SK-N-SH (cell line): ENCODE measurements at regions not wholly inside any gene's neighbourhood (a gene's known extent, or its start where the extent isn't known, plus 50 kb on each side); places are given as distances from the start of the nearest gene placed in this dataset.

Source experiments
- CTCF ChIA-PET: fragments of 300-600, 350-600 bp; formaldehyde crosslinking; extraction: SDS; loops from one replicate; lab custom pipeline; 2021; lab: Yijun Ruan, JAX
- POLR2A ChIA-PET: fragments of 350-600 bp; sonication (Branson Sonifier 250); formaldehyde crosslinking; extraction: SDS; loops from one replicate; lab custom pipeline; 2020; ENCODE audit warnings: antibody characterized with exemption, inconsistent platforms; lab: Yijun Ruan, JAX
- DNase-seq: peaks from one replicate; pipeline ENCODE4 v3.0.0; 2012
- H2AFZ ChIP-seq: fragments of 200-600 bp; sonication (generic); 2 replicates; pipeline ENCODE4 v1.8.1; 2016; ENCODE audit warnings: antibody characterized with exemption, mild to moderate bottlenecking, low read depth
- H3F3A ChIP-seq: fragments of 200-600 bp; sonication (generic); replicated peaks from 2 replicates; pipeline ENCODE3; 2016; ENCODE audit warnings: antibody characterized with exemption, mild to moderate bottlenecking; ENCODE audit not compliant: insufficient read depth
- H3K27ac ChIP-seq, 2 experiments: fragments of 200-500 bp in 1 of 2; fragments of 200-600 bp in 1 of 2; sonication (Bioruptor generic) in 1 of 2; sonication (generic), shearing (Covaris generic) in 1 of 2; 2 replicates each; pipeline versions ENCODE4 v1.5.1 to v1.6.1; 2014 to 2016; ENCODE audit warnings: low read depth in 2 of 2, inconsistent platforms in 1 of 2, low read length in 1 of 2, mild to moderate bottlenecking in 1 of 2, mixed read lengths in 1 of 2
- H3K27me3 ChIP-seq: fragments of 200-600 bp; sonication (generic), shearing (Covaris generic); 2 replicates; pipeline ENCODE4 v1.6.1; 2016; ENCODE audit warnings: mixed run types; ENCODE audit not compliant: insufficient read depth
- H3K36me3 ChIP-seq, 2 experiments: fragments of 200-500 bp in 1 of 2; fragments of 200-600 bp in 1 of 2; sonication (Bioruptor generic) in 1 of 2; sonication (generic) in 1 of 2; replicated peaks in 1 of 2; 2 replicates each; pipeline versions ENCODE3 to v1.5.1; 2014 to 2016; ENCODE audit warnings: low read length in 1 of 2, mild to moderate bottlenecking in 1 of 2; ENCODE audit not compliant: insufficient read depth in 2 of 2, control insufficient read depth in 1 of 2
- H3K4me1 ChIP-seq, 2 experiments: fragments of 200-500 bp in 1 of 2; fragments of 200-600 bp in 1 of 2; sonication (Bioruptor generic) in 1 of 2; sonication (generic), shearing (Covaris generic) in 1 of 2; 2 replicates each; pipeline versions ENCODE4 v1.5.1 to v1.6.1; 2014 to 2016; ENCODE audit warnings: low read depth in 1 of 2, low read length in 1 of 2, mixed run types in 1 of 2; ENCODE audit not compliant: insufficient read depth in 2 of 2, control insufficient read depth in 1 of 2
- H3K4me2 ChIP-seq: fragments of 200-600 bp; sonication (generic), shearing (Covaris generic); 2 replicates; pipeline ENCODE4 v1.6.1; 2017; ENCODE audit warnings: mixed run types
- H3K4me3 ChIP-seq, 2 experiments: fragments of 200-500 bp in 1 of 2; fragments of 200-600 bp in 1 of 2; sonication (Bioruptor generic) in 1 of 2; sonication (generic), shearing (Covaris generic) in 1 of 2; 2 replicates each; pipeline versions ENCODE4 v1.5.1 to v1.8.1; 2014 to 2016; ENCODE audit warnings: low read depth in 2 of 2, inconsistent platforms in 1 of 2, low read length in 1 of 2, mild to moderate bottlenecking in 1 of 2, mixed read lengths in 1 of 2, moderate library complexity in 1 of 2
- H3K79me2 ChIP-seq: fragments of 200-600 bp; sonication (generic); 2 replicates; pipeline ENCODE4 v1.8.1; 2017; ENCODE audit warnings: mild to moderate bottlenecking; ENCODE audit not compliant: insufficient read depth
- H3K9ac ChIP-seq: fragments of 200-600 bp; sonication (generic); 2 replicates; pipeline ENCODE4 v1.6.1; 2017; ENCODE audit warnings: mixed run types
- H3K9me2 ChIP-seq: fragments of 200-600 bp; sonication (generic); 2 replicates; pipeline ENCODE4 v1.6.1; 2017; ENCODE audit warnings: mixed run types
- H3K9me3 ChIP-seq: fragments of 200-600 bp; sonication (generic); 2 replicates; pipeline ENCODE4 v1.6.1; 2017; ENCODE audit warnings: mixed run types, mild to moderate bottlenecking, moderate library complexity
- H4K20me1 ChIP-seq: fragments of 200-600 bp; sonication (generic); 2 replicates; pipeline ENCODE4 v1.6.1; 2017; ENCODE audit warnings: mild to moderate bottlenecking, mixed run types; ENCODE audit not compliant: insufficient read depth
- FOSL2 ChIP-seq: IDR thresholded peaks from 2 replicates; pipeline ENCODE4 v1.4.0; 2012; ENCODE audit warnings: low read depth, mild to moderate bottlenecking, moderate library complexity, borderline replicate concordance
- FOXJ3 ChIP-seq: sonication (generic); formaldehyde crosslinking; IDR thresholded peaks from 2 replicates; pipeline ENCODE4 v1.5.1; 2020; ENCODE audit warnings: mild to moderate bottlenecking, missing genetic modification reagents
- GABPA ChIP-seq: IDR thresholded peaks from 2 replicates; pipeline ENCODE4 v1.4.0; 2012; ENCODE audit warnings: low read depth, mild to moderate bottlenecking
- RFX5 ChIP-seq: IDR thresholded peaks from 2 replicates; pipeline ENCODE4 v1.6.1; 2012; ENCODE audit warnings: mild to moderate bottlenecking, improper control_type of control experiment, low read length
- RXRA ChIP-seq: IDR thresholded peaks from 2 replicates; pipeline ENCODE4 v1.4.0; 2012; ENCODE audit warnings: low read depth, mild to moderate bottlenecking, borderline replicate concordance
- SMC3 ChIP-seq: IDR thresholded peaks from 2 replicates; pipeline ENCODE4 v1.6.1; 2012; ENCODE audit warnings: low read depth, low read length, improper control_type of control experiment
- TEAD4 ChIP-seq: IDR thresholded peaks from 2 replicates; pipeline ENCODE4 v1.4.0; 2012; ENCODE audit warnings: mild to moderate bottlenecking, borderline replicate concordance; ENCODE audit not compliant: insufficient read depth
- WGBS: methylation state at CpG from one replicate; pipeline ENCODE4 v1.1.6; 2017; ENCODE audit warnings: low lambda C conversion rate; 5-methylcytosine and 5-hydroxymethylcytosine counted together
- TF ChIP-seq, protein P1 (sequence below): fragments of 150-350 bp; IDR thresholded peaks from 2 replicates; pipeline ENCODE4 v1.6.1; 2016; ENCODE audit warnings: mild to moderate bottlenecking, low read depth, low read length
- TF ChIP-seq, protein P2 (sequence below): IDR thresholded peaks from 2 replicates; pipeline ENCODE4 v1.4.0; 2012; ENCODE audit warnings: low read depth, borderline replicate concordance
- TF ChIP-seq, protein P3 (sequence below): fragments of 150-350 bp; IDR thresholded peaks from 2 replicates; pipeline ENCODE4 v1.6.1; 2017; ENCODE audit warnings: antibody characterized with exemption, low read length, low read depth, borderline replicate concordance

DNA sequence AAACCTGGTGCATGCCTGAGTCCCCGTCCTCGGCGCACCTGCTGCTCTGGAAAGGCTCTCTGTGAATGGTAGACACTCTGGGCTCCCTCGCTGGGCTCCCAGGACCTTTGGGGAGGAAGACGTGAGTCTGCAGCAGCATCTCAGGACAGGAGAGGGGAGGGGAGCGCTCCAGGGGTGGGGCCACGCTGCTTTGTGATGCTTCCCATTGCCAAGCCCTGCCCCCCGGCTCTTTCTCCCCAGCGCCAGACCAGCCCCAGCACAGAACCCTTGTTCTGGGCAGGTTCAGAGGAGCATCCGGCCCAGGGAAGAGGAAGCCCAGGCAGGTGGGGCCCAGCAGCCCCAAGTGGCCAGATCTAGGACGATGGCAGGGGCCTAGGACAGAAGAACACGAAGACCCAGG lies 111.2 kb downstream of the BRD1 start:
- WGBS = 12% methylated on average over 9 of the region's 12 CpGs
- TF ChIP-seq SMC3 (no peak), GABPA (no peak), RFX5 (no peak), FOXJ3 (CRISPR knock-in tag) (no peak), TEAD4 (no peak)
- TF ChIP-seq, protein P1, sequence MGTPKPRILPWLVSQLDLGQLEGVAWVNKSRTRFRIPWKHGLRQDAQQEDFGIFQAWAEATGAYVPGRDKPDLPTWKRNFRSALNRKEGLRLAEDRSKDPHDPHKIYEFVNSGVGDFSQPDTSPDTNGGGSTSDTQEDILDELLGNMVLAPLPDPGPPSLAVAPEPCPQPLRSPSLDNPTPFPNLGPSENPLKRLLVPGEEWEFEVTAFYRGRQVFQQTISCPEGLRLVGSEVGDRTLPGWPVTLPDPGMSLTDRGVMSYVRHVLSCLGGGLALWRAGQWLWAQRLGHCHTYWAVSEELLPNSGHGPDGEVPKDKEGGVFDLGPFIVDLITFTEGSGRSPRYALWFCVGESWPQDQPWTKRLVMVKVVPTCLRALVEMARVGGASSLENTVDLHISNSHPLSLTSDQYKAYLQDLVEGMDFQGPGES = no peak
- TF ChIP-seq, protein P2, sequence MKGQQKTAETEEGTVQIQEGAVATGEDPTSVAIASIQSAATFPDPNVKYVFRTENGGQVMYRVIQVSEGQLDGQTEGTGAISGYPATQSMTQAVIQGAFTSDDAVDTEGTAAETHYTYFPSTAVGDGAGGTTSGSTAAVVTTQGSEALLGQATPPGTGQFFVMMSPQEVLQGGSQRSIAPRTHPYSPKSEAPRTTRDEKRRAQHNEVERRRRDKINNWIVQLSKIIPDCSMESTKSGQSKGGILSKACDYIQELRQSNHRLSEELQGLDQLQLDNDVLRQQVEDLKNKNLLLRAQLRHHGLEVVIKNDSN = no peak
- TF ChIP-seq, protein P3, sequence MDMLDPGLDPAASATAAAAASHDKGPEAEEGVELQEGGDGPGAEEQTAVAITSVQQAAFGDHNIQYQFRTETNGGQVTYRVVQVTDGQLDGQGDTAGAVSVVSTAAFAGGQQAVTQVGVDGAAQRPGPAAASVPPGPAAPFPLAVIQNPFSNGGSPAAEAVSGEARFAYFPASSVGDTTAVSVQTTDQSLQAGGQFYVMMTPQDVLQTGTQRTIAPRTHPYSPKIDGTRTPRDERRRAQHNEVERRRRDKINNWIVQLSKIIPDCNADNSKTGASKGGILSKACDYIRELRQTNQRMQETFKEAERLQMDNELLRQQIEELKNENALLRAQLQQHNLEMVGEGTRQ = no peak
- TF ChIP-seq, all 33 proteins: peak for 0
- Histone ChIP-seq H3K36me3 (no peaks in the 10 kb centered on the region), H3K9me3 (no peaks in the 10 kb centered on the region), H3K4me2 (no peak overlapping the region), H3K9ac (no peak overlapping the region), H3K27ac (no peak overlapping the region), H3K9me2 (no peaks in the 10 kb centered on the region), H2AFZ (no peak overlapping the region), H4K20me1 (no peaks in the 10 kb centered on the region), H3K4me3 (no peak overlapping the region), H3K79me2 (no peaks in the 10 kb centered on the region), H3K27me3 (no peaks in the 10 kb centered on the region; the same call in 1 of the 2 replicates), H3F3A (no peaks in the 10 kb centered on the region), H3K4me1 (peaks cover 0 to 4% of the 10 kb centered on the region in 2 experiments; a peak in 1 of 4 replicates)
- CTCF ChIA-PET = no interaction called here
- POLR2A ChIA-PET = no interaction called here
- DNase-seq = no peak

DNA sequence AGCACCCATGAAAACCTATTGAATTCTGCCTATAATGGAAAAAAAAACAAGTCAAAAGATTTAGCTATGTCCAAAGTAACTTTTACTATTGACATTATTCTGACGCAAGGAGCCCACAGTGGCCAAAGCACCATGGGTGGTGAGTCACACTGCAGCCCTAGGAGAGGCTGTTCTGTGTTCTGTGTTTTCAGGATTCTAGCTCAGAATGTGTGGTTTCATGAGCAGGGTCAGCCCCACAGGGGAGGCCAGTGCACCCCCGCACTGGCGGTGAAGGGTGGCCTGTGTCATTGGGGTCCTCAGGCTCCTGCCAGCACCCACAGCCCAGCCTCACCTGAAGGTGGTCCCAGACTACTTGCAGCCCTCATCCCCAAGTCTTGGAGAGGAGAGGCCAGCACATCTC lies 112.2 kb downstream of the BRD1 start:
- 57% methylated on average over 3 of the region's 3 CpGs for WGBS
- Histone ChIP-seq H3K9me3 (no peaks in the 10 kb centered on the region), H3K27ac (no peak overlapping the region), H3K4me1 (peaks cover 0 to 4% of the 10 kb centered on the region in 2 experiments; a peak in 1 of 4 replicates), H4K20me1 (no peaks in the 10 kb centered on the region), H3K4me2 (no peak overlapping the region), H3K4me3 (no peak overlapping the region), H3F3A (no peaks in the 10 kb centered on the region), H3K27me3 (no peaks in the 10 kb centered on the region; the same call in 1 of the 2 replicates), H2AFZ (no peak overlapping the region), H3K9ac (no peak overlapping the region), H3K36me3 (no peaks in the 10 kb centered on the region), H3K9me2 (no peaks in the 10 kb centered on the region), H3K79me2 (no peaks in the 10 kb centered on the region)
- DNase-seq = no peak
- ChIA-PET POLR2A (interaction anchor here (0.7 kb wide), 1 partner anchor 22 kb away, joined by 3 read pairs; no protein-coding TSS in a partner anchor), CTCF (interaction anchor here (0.8 to 1.4 kb wide), 2 partner anchors 9 to 775 kb away, joined by 3 read pairs; no protein-coding TSS in a partner anchor)
- TF ChIP-seq FOSL2 = no peak
- no peak for TF ChIP-seq RXRA
